NK-92 treated with Interleukin-12 subunit alpha and Interleukin-12 subunit beta, amount 100 ng/mL, for 24 hours (cell line): ENCODE measurements at regions not wholly inside any gene's neighbourhood (a gene's known extent, or its start where the extent isn't known, plus 50 kb on each side); places are given as distances from the start of the nearest gene placed in this dataset.
"Not testable (repeated sequence)": the region's sequence is repeated elsewhere in the genome, so short reads cannot be mapped to it uniquely, and the experiment has no call there.

Experiments
- DNase-seq: peaks from one replicate; lab custom pipeline; 2025; lab: John Stamatoyannopoulos, UW

DNA sequence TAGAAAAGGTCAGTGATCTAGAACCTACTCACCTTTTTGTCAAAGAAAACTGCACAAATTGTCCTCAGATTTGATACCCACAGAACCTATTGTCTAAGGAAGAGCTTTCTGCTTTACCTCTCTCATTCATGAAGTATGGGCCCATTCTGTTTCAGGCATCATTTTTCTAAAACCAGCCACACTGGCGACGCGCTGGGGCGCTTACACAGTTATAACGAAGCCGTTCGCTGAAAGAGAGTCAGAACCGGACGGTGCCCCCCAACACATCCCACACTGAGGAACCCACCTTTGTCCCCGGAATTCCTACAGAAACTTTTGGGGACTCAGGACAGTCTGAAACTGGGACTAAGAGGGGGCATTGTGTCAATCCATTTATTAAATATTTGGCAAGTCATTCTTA is 206.3 kb upstream of the HAAO start:
- no peak for DNase-seq

DNA sequence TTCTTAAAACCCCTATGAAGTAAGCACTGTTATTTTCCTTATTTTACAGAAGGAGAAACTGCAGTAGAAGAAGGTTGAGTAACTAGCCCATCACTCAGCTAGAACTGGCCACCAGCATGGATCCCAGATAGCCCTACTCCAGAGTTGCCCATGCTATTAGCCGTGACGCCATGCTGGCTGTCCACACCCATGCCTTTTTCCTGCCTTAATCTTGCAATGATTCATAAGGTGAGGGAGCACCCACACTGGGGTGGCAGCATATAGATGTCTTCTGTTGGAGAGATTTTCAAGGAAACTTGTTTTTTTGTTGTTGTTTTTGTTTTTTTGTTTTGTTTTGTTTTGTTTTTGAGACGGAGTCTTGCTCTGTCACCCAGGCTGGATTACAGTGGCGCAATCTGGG is 204.1 kb upstream of the HAAO start:
- no peak for DNase-seq

DNA sequence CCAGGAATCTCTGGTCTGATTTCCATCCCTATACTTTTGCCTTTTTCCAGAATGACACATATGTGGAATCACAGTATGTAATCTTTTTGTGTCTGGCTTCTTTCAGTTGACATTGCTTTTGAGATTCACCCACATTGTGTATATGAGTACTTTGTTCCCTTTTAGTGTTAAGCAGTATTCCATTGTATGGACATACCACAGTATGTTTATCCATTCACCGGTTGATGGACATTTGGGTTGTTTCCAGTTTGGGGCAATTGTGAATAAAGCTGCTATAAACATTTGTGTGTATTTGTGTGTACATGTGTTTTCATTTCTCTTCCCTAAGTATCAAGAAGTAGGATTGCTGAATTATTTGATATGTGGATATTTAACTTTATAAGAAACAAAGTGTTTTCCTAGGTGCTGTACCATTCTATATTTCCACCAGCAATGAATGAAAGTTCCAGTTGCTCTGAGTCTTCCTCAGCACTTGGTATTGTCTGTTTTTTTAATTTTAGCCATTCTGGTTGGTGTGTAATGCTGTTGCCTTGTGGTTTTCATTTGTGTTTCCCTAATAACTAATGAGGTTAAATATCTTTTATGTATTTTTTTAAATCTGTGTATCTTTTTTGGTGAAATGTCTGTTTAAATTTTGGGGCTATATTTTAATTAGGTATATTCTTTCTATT is 203.5 kb upstream of the HAAO start:
- DNase-seq, result no peak

DNA sequence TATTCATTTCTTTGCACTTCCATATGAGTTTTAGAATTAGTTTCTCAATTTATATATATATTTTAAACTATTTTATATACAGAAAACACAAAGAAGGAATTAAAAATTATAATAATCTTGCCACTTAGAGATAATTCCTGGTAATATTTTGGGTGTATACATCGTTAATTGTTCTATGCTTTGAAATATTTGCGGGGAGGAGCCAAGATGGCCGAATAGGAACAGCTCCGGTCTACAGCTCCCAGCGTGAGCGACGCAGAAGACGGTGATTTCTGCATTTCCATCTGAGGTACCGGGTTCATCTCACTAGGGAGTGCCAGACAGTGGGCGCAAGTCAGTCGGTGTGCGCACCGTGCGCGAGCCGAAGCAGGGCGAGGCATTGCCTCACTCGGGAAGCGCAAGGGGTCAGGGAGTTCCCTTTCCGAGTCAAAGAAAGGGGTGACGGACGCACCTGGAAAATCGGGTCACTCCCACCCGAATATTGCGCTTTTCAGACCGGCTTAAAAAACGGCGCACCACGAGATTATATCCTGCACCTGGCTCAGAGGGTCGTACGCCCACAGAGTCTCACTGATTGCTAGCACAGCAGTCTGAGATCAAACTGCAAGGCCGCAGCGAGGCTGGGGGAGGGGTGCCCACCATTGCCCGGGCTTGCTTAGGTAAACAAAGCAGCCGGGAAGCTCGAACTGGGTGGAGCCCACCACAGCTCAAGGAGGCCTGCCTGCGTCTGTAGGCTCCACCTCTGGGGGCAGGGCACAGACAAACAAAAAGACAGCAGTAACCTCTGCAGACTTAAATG is 197.1 kb upstream of the HAAO start:
- DNase-seq, result not testable (repeated sequence)

DNA sequence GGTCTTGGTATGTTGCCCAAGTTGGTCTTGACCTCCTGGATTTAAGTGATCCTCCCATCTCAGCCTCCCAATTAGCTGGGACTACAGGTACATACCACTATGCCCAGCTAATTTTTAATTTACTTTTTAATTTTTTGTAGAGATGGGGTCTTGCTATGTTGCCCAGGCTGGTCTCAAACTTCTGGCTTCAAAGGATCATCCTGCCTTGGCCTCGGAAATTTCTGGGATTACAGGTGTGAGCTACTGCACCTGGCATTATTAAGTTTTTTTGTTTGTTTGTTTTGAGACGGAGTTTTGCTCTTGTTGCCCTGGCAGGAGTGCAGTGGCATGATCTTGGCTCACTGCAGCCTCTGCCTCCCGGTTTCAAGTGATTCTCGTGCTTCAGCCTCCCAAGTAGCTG is 195.7 kb upstream of the HAAO start:
- DNase-seq, result not testable (repeated sequence)

DNA sequence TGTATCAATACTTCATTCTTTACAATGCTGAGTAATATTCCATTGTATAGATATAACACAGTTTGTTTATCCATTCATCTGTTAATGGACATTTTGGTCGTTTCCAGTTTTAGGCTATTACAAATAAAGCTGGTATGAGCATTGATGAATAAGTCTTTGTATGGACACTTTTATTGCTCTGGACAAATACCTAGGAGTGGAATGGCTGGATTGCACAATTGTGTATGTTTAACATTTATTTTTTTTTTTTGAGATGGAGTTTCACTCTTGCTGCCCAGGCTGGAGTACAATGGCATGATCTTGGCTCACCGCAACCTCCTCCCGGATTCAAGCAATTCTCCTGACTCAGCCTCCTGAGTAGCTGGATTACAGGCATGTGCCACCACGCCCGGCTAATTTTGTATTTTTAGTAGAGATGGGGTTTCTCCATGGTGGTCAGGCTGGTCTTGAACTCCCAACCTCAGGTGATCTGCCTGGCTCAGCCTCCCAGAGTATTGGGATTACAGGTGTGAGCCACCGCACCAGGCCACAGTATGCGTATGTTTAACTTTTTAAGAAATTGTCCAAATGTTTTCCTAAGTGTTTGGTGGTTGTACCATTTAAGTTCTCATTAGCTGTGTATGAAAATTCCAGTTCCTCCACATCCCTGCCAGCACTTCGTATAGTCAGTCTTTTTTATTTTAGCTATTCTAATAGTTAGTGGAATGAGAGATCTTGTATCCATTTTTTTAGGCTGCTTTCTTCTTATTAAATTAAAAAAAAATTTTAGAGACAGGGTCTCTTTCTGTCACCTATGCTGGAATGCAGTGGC is 194.9 kb upstream of the HAAO start:
- no peak for DNase-seq

DNA sequence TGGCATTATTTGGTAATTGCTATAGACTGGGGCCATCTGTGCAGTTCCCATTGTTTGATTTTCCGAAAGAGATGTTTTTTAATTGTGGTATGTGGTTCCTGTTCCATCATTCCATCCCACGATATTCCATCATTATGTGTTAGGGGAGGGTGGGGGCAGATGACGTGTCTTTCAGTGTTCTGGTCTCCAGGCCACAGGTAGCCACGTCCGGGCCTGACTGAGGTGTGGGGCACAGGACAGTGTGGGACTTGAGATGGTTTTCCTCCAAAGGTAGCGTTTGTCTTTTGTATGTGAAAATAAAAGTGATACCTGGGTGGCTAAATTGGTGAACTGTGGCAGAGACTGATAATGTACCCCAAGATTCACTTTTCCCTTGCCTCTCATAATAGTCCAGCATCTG is 192.2 kb upstream of the HAAO start:
- DNase-seq, result no peak

DNA sequence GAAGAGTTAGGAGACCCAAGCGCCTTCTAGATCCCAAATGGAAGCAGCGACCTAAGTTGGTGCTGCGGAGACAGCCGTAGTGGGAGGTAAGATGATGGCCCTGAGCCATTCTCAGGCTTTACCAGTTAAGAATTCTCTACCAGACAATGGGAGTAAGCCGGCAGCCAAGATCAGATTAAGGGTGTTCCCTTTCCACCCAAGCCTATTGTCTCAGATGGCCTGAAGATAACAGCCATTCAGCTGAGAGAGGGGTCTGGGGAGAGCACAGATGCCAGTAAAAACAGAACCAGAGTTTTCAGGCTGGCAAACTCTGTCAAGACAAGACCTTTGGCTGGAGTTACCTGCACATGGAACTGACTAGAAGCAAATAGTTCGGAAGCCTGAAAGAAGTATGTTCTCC is 191.7 kb upstream of the HAAO start:
- DNase-seq, result no peak

DNA sequence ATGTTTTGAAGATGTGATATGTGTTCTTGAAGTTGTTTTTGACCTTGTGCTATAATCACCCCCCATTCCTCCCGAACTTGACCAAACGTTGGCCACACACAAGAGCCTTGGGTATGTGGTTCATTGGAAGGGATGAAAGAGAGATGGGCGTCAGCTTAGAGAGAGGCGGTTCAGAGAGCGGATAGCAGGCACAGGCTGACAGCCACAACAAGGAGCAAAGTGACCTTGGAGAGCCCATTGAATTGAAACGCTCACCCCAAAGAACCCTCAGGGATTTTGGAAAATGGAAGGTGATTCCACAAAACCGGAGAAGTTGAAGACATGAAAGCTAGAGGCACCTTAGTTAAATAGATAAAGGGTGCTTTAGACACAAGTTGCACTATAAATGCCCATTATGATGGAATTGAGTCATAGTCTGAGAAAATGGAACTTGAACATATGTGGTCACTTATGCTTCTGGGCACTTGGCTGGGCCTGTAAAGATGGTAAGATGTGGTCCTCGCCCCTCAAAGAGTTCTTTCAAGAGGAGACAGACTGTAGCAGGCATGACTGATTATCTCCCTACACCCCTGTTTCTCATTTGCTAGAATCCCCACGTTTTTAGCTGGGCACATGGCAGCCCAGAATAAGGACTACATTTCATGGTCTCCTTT is 188.5 kb upstream of the HAAO start:
- DNase-seq, result no peak

DNA sequence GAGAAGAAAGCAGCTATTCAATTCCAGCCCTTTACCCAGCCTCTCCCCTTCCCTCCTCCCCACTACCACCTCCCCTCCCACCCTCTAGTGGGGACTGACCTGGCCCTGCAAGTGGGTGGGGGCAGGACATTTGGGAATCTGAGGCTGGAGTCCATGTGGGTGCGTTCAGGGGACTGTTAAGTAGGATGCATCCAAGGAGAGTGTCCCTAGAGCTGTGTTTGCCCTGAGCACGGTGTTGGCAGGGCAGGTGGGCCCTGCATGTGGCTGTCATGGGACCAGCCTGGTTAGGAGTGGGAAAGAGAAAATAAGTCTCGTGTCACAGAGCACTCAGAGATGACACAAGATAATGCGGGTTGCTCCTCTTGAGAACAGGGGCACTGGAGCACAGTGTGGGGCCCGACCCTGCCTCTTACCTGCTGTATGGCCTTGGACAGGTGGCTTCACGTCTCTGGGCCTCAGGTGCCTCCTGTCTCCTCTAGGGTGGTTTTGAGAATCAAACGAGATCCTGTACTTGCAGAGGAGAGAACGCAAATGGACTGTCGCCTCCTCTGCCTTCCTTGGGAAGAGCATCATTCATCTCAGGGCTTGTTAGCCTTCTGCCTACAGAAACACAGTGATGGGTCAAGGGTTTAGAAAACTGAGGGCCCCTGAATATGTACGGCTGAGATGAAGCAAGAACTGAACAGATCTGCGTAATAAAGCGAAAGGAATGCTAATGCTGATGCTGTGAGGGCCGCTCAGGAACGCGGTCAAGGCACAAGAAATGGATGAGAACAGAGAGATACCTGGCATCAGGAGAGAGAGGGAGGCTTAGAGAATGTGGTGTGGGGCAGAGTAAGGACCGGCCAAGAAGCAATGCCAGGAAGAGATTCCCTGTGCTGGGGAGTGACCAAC is 187.7 kb upstream of the HAAO start:
- no peak for DNase-seq

DNA sequence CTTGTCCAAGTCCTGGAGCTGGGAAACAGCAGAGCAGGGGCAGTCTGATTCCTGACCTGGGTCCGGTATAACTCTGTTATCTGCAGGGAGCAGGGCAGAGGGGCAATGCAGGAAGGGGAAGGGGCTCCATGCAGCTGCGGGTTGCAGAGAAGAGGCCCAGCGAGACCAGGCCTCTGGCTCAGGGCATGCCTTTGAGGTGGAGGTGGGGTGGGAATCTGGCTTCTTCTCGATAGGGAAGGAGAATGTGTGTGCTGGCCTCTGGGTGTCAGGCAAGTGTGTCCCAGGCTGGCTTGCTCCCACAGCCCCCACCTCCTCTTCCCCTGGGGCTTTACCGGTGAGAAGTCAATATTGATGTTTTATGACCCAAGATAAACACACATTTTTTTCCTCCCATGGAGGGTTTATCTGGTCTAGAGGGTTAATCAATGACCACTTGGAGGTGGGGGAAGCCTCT is 187.1 kb upstream of the HAAO start:
- DNase-seq, result no peak

DNA sequence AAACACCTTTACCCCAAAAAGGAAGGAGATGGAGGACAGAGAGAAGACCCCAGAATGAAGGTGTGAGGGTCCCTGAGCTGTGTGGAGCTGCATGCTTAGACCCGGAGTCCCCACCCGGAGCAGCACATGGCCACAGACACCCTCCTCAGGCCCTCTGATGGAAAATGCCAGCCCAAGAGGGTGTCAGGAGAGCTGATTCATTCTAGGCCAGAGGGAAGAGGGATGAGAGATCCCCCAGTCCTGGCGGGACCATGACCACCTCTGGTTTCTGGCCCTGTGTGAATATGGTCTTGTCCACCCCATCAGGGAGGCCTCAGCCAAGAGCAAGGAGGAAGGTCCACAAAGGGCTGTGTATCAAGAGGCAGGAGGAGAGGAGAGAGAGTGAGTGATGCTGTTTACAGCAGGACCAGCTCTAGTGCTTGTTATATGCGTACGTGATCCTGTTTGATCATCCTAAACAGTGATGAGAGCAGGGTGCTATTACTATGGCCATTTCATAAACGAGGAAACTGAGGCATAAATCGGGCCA is 186.6 kb upstream of the HAAO start:
- DNase-seq, result no peak

DNA sequence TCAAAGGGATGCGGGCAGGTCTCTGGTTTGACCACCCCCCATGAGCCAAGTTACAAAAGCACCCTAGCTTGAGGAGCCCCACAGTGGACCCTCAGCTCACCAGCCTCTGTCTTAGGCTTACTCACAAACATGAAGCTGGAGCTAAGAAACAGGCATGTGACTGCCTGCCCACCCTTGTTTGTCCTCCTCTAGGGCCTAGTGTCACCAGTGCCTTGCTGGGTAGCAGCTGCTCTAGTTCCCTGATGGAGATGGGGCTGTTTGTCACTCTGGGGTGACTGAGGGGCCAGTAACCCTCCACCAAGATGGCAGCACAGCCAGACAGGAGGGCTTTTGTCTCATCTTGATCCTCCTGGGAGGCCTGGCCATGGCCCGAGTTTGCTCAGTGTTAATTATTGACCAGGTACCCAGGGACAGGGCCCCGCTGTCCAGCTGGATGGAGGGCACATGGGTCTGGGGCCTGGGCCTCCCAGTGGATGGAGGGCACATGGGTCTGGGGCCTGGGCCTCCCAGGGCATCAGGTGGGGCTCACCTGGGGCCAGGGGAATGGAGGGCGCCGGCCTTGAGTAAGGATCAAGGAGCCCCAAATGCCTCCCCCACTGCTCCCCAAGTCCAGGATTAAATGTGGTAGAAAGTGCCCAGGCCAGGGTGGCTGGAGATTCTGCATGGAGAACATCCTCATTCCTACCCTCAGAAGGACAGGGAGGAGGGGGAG is 185.9 kb upstream of the HAAO start:
- DNase-seq, result no peak

DNA sequence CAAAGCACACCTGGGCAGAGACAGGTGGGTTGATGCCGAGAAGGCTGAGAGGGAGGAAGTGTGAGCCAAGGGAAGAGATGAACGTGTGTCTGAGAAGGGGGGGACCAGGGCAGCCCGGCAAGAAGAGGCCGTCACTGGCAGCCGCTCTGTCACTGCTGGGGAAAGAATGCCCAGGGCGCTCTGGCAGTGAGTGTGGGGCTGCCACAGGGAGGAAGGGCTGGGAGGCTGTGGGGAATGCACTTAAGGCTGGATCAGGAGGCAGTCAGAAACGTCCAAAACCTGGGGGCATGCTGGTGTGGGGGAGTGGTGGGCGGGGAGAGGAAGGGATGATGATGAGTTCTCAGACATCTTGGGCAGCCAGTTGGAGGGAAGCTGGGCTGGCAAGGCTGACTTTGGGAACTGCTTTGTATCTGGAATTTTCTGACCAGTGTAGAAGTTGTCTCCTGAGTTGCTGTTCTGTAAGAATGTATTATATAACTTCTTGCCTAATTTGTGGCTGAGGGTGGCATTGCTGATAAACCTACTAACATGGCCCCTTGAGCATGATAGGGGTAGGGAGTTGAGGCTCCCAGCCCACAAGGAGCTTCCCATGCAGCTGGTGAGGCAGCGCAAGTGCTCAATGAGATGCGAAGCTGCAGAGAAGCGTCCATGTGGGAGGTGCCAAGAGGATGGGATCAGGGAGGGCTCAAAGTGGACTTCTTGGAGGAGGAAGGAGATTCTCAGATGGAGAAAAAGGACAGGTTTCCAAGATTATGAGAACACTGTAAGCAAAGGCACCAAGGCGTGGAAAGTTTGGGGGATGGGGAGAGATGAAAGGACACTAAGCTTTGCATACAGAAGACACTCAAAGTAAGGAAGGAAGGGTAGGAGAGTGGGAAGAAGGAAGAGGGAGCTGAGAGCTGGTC is 185.1 kb upstream of the HAAO start:
- no peak for DNase-seq

DNA sequence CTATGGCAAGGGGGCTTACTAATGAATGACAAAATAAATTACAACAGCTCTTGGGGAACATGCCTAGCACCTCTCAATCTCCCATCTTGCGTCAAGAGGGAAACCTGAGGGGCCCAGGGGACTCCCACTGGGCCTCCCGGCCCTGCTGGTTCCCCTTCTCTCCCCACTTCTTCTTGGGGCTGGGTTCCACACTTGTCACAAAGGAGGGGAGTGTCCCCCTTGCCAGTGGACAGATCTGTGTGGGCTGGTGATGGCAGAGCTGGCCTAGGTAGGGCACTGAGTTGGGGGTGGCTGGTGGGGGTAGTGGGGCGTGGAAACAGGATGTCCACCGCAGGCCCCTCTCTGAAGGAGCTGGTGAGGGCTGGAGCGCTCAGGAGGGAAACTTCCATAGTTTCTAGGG is 184.0 kb upstream of the HAAO start:
- DNase-seq, result no peak

DNA sequence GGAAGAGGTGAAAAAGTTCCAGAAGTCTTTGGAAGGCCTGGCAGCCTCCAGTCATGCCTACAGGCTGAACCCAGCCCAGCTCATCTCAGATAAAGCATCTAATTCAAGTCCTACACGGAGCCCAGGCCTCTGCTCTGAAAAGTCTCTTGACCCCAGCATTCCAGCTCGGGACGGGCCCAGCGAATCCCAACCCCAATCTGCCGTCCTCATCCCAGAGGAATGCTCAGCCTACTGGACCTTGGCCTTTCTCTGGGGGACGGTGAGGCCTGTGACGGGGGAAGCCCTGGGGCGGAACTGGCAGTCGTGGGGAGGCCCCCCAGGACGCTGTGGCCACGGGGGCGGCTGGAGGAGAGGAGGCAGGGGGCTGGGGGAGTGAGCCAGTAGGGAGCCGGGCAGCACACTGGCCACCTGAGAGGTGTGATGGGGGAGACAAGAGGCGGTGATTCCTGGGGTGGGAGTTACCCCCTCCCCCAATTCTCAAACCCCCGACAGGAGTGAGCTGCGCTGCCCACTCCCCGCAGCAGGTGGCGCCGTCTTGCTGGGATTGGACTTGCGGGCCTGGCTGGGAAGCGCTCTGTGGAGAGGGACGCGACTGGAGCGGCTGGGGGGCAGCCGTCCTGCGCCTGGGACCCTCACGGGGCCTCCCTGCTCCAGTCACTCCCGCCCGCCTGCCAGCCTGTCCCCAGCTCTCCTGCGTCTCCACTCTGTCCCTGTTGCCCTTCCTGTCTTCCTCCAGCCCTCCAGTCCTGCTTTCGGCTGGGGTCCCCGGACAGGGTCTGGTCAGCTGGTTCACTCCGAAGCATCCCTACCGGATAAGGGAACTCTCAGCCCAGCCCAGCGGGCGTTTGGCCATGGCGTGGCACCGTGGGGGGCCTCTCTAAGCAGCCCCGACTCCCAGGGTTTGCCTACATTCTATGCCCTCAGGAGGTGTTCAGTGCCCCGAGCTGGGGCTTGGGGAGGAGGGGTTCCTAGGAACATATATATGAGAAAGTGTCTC is 182.6 kb upstream of the HAAO start:
- DNase-seq, result no peak

DNA sequence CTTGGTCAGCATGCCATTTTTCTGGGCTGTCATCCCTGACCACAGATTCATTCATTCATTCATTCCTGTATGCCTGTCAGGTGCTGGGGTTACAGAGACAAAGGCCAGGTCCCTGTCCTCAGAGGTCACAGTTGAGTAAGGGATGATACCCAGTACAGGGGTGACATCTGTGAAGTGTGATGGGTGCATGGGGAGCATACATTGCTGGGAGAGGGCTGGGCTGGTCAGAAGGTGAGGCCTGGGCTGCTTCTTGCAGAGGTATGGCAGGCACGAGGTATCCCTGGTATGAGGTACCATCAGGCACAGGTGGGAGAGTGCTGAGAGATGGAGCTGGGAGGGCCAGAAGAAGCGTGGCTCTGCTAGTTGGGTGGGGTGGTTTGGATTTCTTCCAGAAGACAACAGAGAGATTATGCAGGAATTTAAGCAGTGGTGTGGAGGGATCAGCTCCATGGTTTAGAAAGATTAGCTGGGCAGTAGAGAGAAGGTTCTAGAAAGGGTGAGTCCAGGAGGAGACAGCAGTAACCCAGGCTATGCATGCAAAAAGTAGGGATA is 181.9 kb upstream of the HAAO start:
- no peak for DNase-seq

DNA sequence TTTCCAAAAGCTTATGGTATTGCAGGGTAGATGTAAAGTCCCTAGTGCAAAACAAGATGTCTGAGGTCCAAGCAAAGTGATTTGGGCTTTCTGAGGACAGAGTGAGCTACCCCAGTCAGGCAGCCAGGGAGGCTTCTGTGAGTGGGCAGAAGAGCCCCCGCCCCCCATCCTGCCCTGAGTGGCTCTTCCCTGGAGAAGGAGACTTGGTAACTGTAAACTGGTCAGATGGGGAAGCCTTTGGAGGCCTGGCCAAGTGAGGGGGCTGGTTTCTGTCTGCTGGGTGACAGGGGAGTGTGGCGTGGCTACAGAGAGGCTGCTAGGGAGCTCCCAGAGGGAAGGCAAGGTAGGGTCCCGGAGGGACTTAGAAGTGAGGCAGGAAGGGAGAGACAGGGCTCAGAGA is 181.3 kb upstream of the HAAO start:
- DNase-seq, result no peak
